ENCODE measurements at regions not wholly inside any gene's neighbourhood (a gene's known extent, or its start where the extent isn't known, plus 50 kb on each side); places are given as distances from the start of the nearest gene placed in this dataset.

- TF ChIP-seq CTCF (IDR thresholded peaks at IDR 0.05): no peak
- H3K4me1 Mint-ChIP-seq (ENCODE audit: low read depth): peaks cover 85% of the 10 kb centered on the region
- H3K27ac Mint-ChIP-seq: peak overlapping the region; percentile 95
- no peaks in the 10 kb centered on the region for H3K9me3 Mint-ChIP-seq
- no peaks in the 10 kb centered on the region; the same call in 1 of the 2 replicates for H3K27me3 Mint-ChIP-seq (ENCODE audit: insufficient read depth)
- DNase-seq: peak; percentile 53
- H3K36me3 Mint-ChIP-seq (ENCODE audit: low read depth): no peaks in the 10 kb centered on the region
- H3K4me3 Mint-ChIP-seq: peak overlapping the region; percentile 64
Observed at GRCh38 chr6:113351173-113351834, 505.8 kb upstream of the MARCKS start.

DNA sequence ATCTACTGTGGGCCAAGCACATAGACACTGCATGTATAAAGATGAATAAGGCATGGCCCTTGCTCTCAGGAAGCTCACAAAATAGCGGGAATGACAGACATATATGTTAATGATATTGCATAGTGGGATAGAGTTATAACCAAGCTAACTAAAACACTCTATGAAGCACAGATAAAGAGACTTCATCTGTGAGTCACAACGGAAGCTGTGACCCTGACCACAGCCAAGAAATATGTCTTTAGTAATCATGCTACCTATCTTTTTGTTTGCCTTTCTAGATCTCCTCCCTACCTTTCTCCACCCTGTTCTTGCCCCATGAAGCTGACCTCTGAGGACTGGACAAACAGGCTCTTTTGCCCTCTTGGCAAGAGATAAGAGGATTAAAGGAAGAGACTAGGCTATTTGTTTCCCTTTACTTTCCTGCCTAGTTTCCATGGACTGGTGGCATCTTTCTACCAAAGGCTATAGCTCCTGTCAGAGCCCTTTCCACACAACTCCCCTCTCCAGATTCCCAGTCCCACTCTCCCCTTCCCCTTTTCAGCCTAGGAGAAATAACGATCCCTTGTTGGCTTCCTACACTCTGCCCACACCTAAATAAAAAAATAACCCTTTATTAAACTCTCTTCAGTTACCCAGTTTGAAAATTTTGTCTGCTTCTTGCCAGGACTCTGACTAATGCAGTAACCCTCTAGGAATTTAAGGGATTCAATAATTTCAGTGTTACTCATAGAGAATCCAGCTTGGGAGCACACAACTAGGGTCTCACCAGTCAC, 504.9 kb upstream of the MARCKS start:
- peak overlapping the region; percentile 79 for H3K4me3 Mint-ChIP-seq
- peaks cover 8% of the 10 kb centered on the region; the same call in 1 of the 2 replicates for H3K36me3 Mint-ChIP-seq (ENCODE audit: low read depth)
- H3K9me3 Mint-ChIP-seq: no peaks in the 10 kb centered on the region
- peak; percentile 80 for DNase-seq
- TF ChIP-seq CTCF (IDR thresholded peaks at IDR 0.05): no peak
- H3K27me3 Mint-ChIP-seq (ENCODE audit: insufficient read depth): no peaks in the 10 kb centered on the region; the same call in 1 of the 2 replicates
- peak overlapping the region; percentile 95 for H3K27ac Mint-ChIP-seq
- H3K4me1 Mint-ChIP-seq (ENCODE audit: low read depth): peaks cover 87% of the 10 kb centered on the region

DNA sequence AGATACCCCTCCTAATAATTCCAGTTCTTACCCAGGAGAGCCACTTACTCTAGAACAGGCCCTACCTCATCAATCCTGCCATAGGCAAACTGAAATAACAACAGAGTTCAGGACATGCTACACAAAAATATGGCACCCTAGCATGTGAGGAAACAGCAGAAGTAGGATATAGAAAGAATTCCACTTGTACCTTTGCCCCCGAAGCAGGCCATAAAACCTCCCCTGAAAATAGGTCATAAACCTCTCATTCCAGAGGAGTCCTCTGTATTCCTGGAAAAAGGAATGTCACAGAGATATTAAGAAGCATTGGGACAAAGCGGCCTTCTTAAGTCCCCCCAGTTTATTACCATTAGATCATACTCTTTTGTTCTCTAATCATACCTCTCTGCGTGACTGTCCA, 504.3 kb upstream of the MARCKS start:
- Mint-ChIP-seq H3K27me3 (ENCODE audit: insufficient read depth) (no peaks in the 10 kb centered on the region; the same call in 1 of the 2 replicates), H3K9me3 (no peaks in the 10 kb centered on the region)

DNA sequence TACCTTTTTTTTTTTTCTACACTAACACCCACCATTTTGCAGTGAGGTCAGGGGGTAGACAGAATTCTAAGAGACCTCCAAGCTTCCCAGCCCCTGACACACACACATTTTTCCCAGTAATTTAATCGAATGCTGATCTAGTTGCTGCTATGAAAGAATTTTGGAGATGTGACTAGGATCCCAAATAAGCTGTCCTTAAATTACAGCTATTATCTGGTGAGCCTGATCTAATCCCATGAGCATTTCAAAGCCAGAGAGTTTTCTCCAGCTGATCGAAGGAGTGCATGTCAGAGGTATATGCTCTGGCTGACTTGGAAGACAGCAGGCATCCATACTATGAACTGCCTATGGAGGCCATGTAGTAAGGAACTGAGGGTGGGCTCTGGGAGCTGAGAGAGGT, 503.8 kb upstream of the MARCKS start:
- DNase-seq: no peak
- Mint-ChIP-seq H3K4me1 (ENCODE audit: low read depth) (peaks cover 79% of the 10 kb centered on the region), H3K4me3 (no peak overlapping the region), H3K9me3 (no peaks in the 10 kb centered on the region), H3K27me3 (ENCODE audit: insufficient read depth) (no peaks in the 10 kb centered on the region; the same call in 1 of the 2 replicates), H3K36me3 (ENCODE audit: low read depth) (peaks cover 14% of the 10 kb centered on the region; the same call in 1 of the 2 replicates), H3K27ac (peak overlapping the region; percentile 95)
- TF ChIP-seq CTCF (IDR thresholded peaks at IDR 0.05): no peak

More for the DNA sequence above, 504.3 kb upstream of the MARCKS start:
- Mint-ChIP-seq H3K4me3 (peak overlapping the region; percentile 79), H3K36me3 (ENCODE audit: low read depth) (peaks cover 14% of the 10 kb centered on the region; the same call in 1 of the 2 replicates), H3K4me1 (ENCODE audit: low read depth) (peaks cover 83% of the 10 kb centered on the region), H3K27ac (peak overlapping the region; percentile 95)
- TF ChIP-seq CTCF (IDR thresholded peaks at IDR 0.05): no peak
- no peak for DNase-seq

GRCh38 chr6:113354204-113354895, 502.8 kb upstream of the MARCKS start:
- Mint-ChIP-seq H3K4me1 (ENCODE audit: low read depth) (peaks cover 83% of the 10 kb centered on the region), H3K36me3 (ENCODE audit: low read depth) (peaks cover 14% of the 10 kb centered on the region; the same call in 1 of the 2 replicates), H3K4me3 (no peak overlapping the region), H3K9me3 (no peaks in the 10 kb centered on the region), H3K27me3 (ENCODE audit: insufficient read depth) (no peaks in the 10 kb centered on the region; the same call in 1 of the 2 replicates), H3K27ac (peak overlapping the region; percentile 18; the same call in 1 of the 2 replicates)
- TF ChIP-seq CTCF (IDR thresholded peaks at IDR 0.05): no peak
- DNase-seq: no peak

Data from HFFc6 (cell line).